Fibroblast of villous mesenchyme (primary cell): ENCODE measurements at regions not wholly inside any gene's neighbourhood (a gene's known extent, or its start where the extent isn't known, plus 50 kb on each side); places are given as distances from the start of the nearest gene placed in this dataset.

Experiments used
- DNase-seq: peaks from one replicate; pipeline ENCODE4 v3.0.0-alpha.2; 2010; ENCODE audit warnings: low read depth
- H3K4me3 ChIP-seq: 2 replicates; pipeline ENCODE4 v1.5.1; 2011; ENCODE audit warnings: low read depth, mild to moderate bottlenecking, low read length
- CTCF ChIP-seq: IDR thresholded peaks from 2 replicates; pipeline ENCODE4 v1.5.1; 2012; ENCODE audit warnings: low read depth, mild to moderate bottlenecking, low read length; ENCODE audit not compliant: insufficient read depth

GRCh38 chr14:73774671-73775070, 60.5 kb upstream of the PNMA1 start:
- TF ChIP-seq CTCF, result no peak
- H3K4me3 ChIP-seq, result no peak overlapping the region
- no peak for DNase-seq

GRCh38 chr14:73774241-73774570, 60.0 kb upstream of the PNMA1 start:
- DNase-seq, result no peak
- H3K4me3 ChIP-seq, result no peak overlapping the region
- no peak for TF ChIP-seq CTCF

- no peak for TF ChIP-seq CTCF
- DNase-seq, result no peak
- H3K4me3 ChIP-seq, result no peak overlapping the region
Measured at GRCh38 chr14:73773441-73774240, 59.5 kb upstream of the PNMA1 start.

- TF ChIP-seq CTCF, result no peak
- DNase-seq, result peak; percentile 82
- no peak overlapping the region for H3K4me3 ChIP-seq
Measured at GRCh38 chr14:73771848-73772638, 57.9 kb upstream of the PNMA1 start.

GRCh38 chr14:73770977-73771847, 57.0 kb upstream of the PNMA1 start:
- no peak for DNase-seq
- TF ChIP-seq CTCF, result no peak
- no peak overlapping the region for H3K4me3 ChIP-seq

GRCh38 chr14:73768107-73768506, 53.9 kb upstream of the PNMA1 start:
- DNase-seq, result no peak
- TF ChIP-seq CTCF, result no peak

More at GRCh38 chr14:73768107-73768506, 53.9 kb upstream of the PNMA1 start:
- H3K4me3 ChIP-seq, result no peak overlapping the region
